Skeletal muscle satellite cell (primary cell): ENCODE measurements at regions not wholly inside any gene's neighbourhood (a gene's known extent, or its start where the extent isn't known, plus 50 kb on each side); places are given as distances from the start of the nearest gene placed in this dataset.

Experiments
- H3K27me3 ChIP-seq: 2 replicates; pipeline ENCODE4 v1.7.0; 2013; ENCODE audit warnings: low read length; ENCODE audit not compliant: control insufficient read depth, insufficient read depth
- H3K36me3 ChIP-seq: 2 replicates; pipeline ENCODE4 v1.7.0; 2013; ENCODE audit warnings: mild to moderate bottlenecking, control low read depth, low read length; ENCODE audit not compliant: insufficient read depth
- H3K4me1 ChIP-seq: 2 replicates; pipeline ENCODE4 v1.7.0; 2013; ENCODE audit warnings: low read length; ENCODE audit not compliant: control insufficient read depth, insufficient read depth
- H3K4me2 ChIP-seq: 2 replicates; pipeline ENCODE4 v1.7.0; 2013; ENCODE audit warnings: mild to moderate bottlenecking, low read length
- H3K4me3 ChIP-seq: 2 replicates; pipeline ENCODE4 v1.7.0; 2013; ENCODE audit warnings: low read length
- H3K9ac ChIP-seq: 2 replicates; pipeline ENCODE4 v1.7.0; 2013; ENCODE audit warnings: mild to moderate bottlenecking, low read depth, low read length, moderate library complexity
- H3K9me3 ChIP-seq: replicated peaks from 2 replicates; pipeline ENCODE4 v1.7.0; 2013; ENCODE audit warnings: mild to moderate bottlenecking, control low read depth, low read length

- Histone ChIP-seq H3K9me3 (no peaks in the 10 kb centered on the region), H3K4me1 (no peaks in the 10 kb centered on the region), H3K4me2 (no peak overlapping the region), H3K27me3 (peaks cover 6% of the 10 kb centered on the region), H3K9ac (no peak overlapping the region), H3K4me3 (no peak overlapping the region), H3K36me3 (no peaks in the 10 kb centered on the region)
Measured at GRCh38 chr6:131387562-131388447, 185.2 kb upstream of the ARG1 start.

- Histone ChIP-seq H3K9me3 (no peaks in the 10 kb centered on the region), H3K4me3 (no peak overlapping the region), H3K4me2 (no peak overlapping the region), H3K9ac (no peak overlapping the region), H3K36me3 (no peaks in the 10 kb centered on the region), H3K27me3 (peaks cover 3% of the 10 kb centered on the region), H3K4me1 (no peaks in the 10 kb centered on the region)
Measured at GRCh38 chr6:131390322-131390721, 182.7 kb upstream of the ARG1 start.

- Histone ChIP-seq H3K4me1 (no peaks in the 10 kb centered on the region), H3K4me3 (no peak overlapping the region), H3K9me3 (no peaks in the 10 kb centered on the region), H3K27me3 (peaks cover 3% of the 10 kb centered on the region), H3K9ac (no peak overlapping the region), H3K36me3 (no peaks in the 10 kb centered on the region), H3K4me2 (no peak overlapping the region)
Measured at GRCh38 chr6:131391116-131391515, 181.9 kb upstream of the ARG1 start.

- Histone ChIP-seq H3K4me1 (no peaks in the 10 kb centered on the region), H3K36me3 (no peaks in the 10 kb centered on the region), H3K27me3 (no peaks in the 10 kb centered on the region), H3K4me3 (no peak overlapping the region), H3K9me3 (no peaks in the 10 kb centered on the region), H3K9ac (no peak overlapping the region), H3K4me2 (no peak overlapping the region)
Measured at GRCh38 chr6:131393433-131393832, 179.6 kb upstream of the ARG1 start.

- no peak overlapping the region for H3K9ac ChIP-seq
- no peaks in the 10 kb centered on the region for H3K27me3 ChIP-seq
- no peak overlapping the region for H3K4me2 ChIP-seq
- peaks cover 3% of the 10 kb centered on the region for H3K4me1 ChIP-seq
- H3K4me3 ChIP-seq: no peak overlapping the region
- no peaks in the 10 kb centered on the region for H3K9me3 ChIP-seq
- no peaks in the 10 kb centered on the region for H3K36me3 ChIP-seq
Measured at GRCh38 chr6:131394768-131395432, 178.1 kb upstream of the ARG1 start.

GRCh38 chr6:131398176-131398575 is 174.8 kb upstream of the ARG1 start:
- Histone ChIP-seq H3K9ac (no peak overlapping the region), H3K9me3 (peaks cover 3% of the 10 kb centered on the region), H3K4me3 (no peak overlapping the region), H3K4me2 (no peak overlapping the region), H3K36me3 (no peaks in the 10 kb centered on the region), H3K4me1 (peaks cover 15% of the 10 kb centered on the region), H3K27me3 (no peaks in the 10 kb centered on the region)

- Histone ChIP-seq H3K27me3 (no peaks in the 10 kb centered on the region), H3K4me3 (no peak overlapping the region), H3K9ac (no peak overlapping the region), H3K4me1 (peaks cover 15% of the 10 kb centered on the region), H3K36me3 (no peaks in the 10 kb centered on the region), H3K9me3 (peaks cover 3% of the 10 kb centered on the region), H3K4me2 (no peak overlapping the region)
Measured at GRCh38 chr6:131399433-131399832, 173.6 kb upstream of the ARG1 start.

- Histone ChIP-seq H3K27me3 (no peaks in the 10 kb centered on the region), H3K9me3 (peaks cover 3% of the 10 kb centered on the region), H3K4me3 (no peak overlapping the region), H3K36me3 (no peaks in the 10 kb centered on the region), H3K9ac (no peak overlapping the region), H3K4me2 (peak overlapping the region; percentile 35), H3K4me1 (peaks cover 15% of the 10 kb centered on the region)
Measured at GRCh38 chr6:131400054-131400778, 172.8 kb upstream of the ARG1 start.

GRCh38 chr6:131400779-131401496 is 172.1 kb upstream of the ARG1 start:
- Histone ChIP-seq H3K4me3 (no peak overlapping the region), H3K36me3 (no peaks in the 10 kb centered on the region), H3K9me3 (peaks cover 3% of the 10 kb centered on the region), H3K27me3 (no peaks in the 10 kb centered on the region), H3K4me1 (peaks cover 15% of the 10 kb centered on the region), H3K9ac (no peak overlapping the region), H3K4me2 (peak overlapping the region; percentile 35)

GRCh38 chr6:131408811-131409210 is 164.2 kb upstream of the ARG1 start:
- H3K27me3 ChIP-seq: peaks cover 4% of the 10 kb centered on the region
- H3K36me3 ChIP-seq: no peaks in the 10 kb centered on the region
- H3K4me1 ChIP-seq: no peaks in the 10 kb centered on the region
- no peak overlapping the region for H3K4me3 ChIP-seq
- no peak overlapping the region for H3K9ac ChIP-seq
- no peak overlapping the region for H3K4me2 ChIP-seq
- no peaks in the 10 kb centered on the region for H3K9me3 ChIP-seq

GRCh38 chr6:131410785-131411184 is 162.2 kb upstream of the ARG1 start:
- no peak overlapping the region for H3K4me3 ChIP-seq
- H3K36me3 ChIP-seq: no peaks in the 10 kb centered on the region
- H3K9me3 ChIP-seq: no peaks in the 10 kb centered on the region
- H3K4me1 ChIP-seq: no peaks in the 10 kb centered on the region
- peaks cover 4% of the 10 kb centered on the region for H3K27me3 ChIP-seq
- no peak overlapping the region for H3K9ac ChIP-seq
- H3K4me2 ChIP-seq: no peak overlapping the region
